IPS-18a (cell line): ENCODE measurements at regions not wholly inside any gene's neighbourhood (a gene's known extent, or its start where the extent isn't known, plus 50 kb on each side); places are given as distances from the start of the nearest gene placed in this dataset.

Experiments used
- H3K27ac ChIP-seq: one replicate; pipeline ENCODE4 v1.5.1; 2013; ENCODE audit warnings: low read length
- H3K27me3 ChIP-seq: one replicate; pipeline ENCODE4 v1.6.1; 2013; ENCODE audit warnings: mild to moderate bottlenecking, low read length; ENCODE audit not compliant: control insufficient read depth, insufficient read depth
- H3K36me3 ChIP-seq: one replicate; pipeline ENCODE4 v1.6.1; 2013; ENCODE audit warnings: low read depth, low read length; ENCODE audit not compliant: control insufficient read depth
- H3K4me1 ChIP-seq: one replicate; pipeline ENCODE4 v1.6.1; 2013; ENCODE audit warnings: low read depth, low read length; ENCODE audit not compliant: control insufficient read depth
- H3K4me3 ChIP-seq: one replicate; pipeline ENCODE4 v1.5.1; 2013; ENCODE audit warnings: low read length
- H3K9ac ChIP-seq: one replicate; pipeline ENCODE4 v1.6.1; 2013; ENCODE audit warnings: mild to moderate bottlenecking, low read length, moderate library complexity
- H3K9me3 ChIP-seq: one replicate; pipeline ENCODE4 v1.6.1; 2013; ENCODE audit warnings: low read depth, low read length; ENCODE audit not compliant: control insufficient read depth

DNA sequence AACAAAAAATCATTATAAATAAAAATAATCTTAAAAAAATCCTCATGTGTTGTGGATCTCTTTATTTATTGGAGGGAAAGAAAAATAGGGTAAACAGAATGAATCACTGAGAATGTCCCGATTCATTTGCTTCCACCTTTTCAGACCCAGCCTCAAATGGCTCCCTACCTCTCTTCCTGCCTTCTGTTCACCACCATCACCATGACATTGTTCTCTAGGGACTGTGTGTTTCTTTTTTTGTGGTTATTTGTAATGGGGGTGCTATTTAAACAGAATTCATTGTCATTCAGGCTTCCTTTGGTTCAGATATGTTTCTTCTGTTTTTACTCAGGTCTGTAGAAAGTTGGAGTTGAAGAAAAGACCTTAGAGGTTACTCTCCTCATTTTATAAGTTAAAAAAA, 198.2 kb downstream of the KIF4B start:
- Histone ChIP-seq H3K9me3 (no peaks in the 10 kb centered on the region), H3K9ac (no peak overlapping the region), H3K27me3 (no peaks in the 10 kb centered on the region), H3K36me3 (no peaks in the 10 kb centered on the region), H3K4me1 (no peaks in the 10 kb centered on the region), H3K4me3 (no peak overlapping the region), H3K27ac (no peak overlapping the region)

DNA sequence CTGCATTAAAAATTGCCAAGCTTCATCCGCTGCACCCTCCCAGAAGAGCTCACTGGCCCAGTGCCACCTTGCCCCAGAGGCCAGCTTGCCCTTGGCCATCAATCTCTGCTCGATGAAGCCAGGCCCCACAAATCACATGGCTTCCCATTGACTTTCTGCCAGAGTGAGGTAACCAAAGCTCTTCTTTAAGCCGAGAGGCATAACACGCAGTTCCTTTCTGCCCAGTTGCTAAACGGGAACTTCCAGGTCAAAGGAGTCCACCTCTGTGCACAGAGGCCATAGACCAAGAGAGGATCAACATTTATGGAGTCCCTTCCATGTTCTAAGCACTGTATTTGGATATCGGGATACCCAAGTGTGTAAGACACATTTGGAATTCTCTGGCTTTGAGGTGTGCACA, 208.8 kb downstream of the KIF4B start:
- H3K27ac ChIP-seq, result no peak overlapping the region
- H3K9me3 ChIP-seq, result no peaks in the 10 kb centered on the region
- no peaks in the 10 kb centered on the region for H3K27me3 ChIP-seq
- no peaks in the 10 kb centered on the region for H3K36me3 ChIP-seq
- H3K4me1 ChIP-seq, result no peaks in the 10 kb centered on the region
- H3K9ac ChIP-seq, result no peak overlapping the region
- no peak overlapping the region for H3K4me3 ChIP-seq

GRCh38 chr5:155229135-155229534, 215.6 kb downstream of the KIF4B start:
- no peaks in the 10 kb centered on the region for H3K36me3 ChIP-seq
- no peaks in the 10 kb centered on the region for H3K4me1 ChIP-seq
- no peaks in the 10 kb centered on the region for H3K9me3 ChIP-seq

DNA sequence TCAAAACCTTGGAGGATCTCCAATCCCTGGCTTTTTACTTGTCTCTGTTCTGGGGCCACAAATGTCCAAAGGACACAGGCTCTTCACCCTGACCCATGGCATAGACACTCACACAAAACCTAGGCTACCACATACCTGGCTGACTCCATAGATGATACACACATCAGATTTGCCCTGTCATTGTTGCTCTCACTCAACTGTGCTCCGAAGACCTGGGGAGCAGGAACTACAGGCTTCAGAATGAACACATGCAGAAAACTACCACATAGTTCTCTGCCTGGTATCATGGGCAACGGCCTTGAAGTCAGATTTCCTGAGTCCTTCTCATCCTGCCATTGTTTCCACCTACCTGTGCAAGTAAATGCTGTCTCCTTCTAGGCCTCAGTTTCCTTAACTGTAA, 226.2 kb downstream of the KIF4B start:
- H3K36me3 ChIP-seq, result no peaks in the 10 kb centered on the region
- H3K4me3 ChIP-seq, result no peak overlapping the region
- no peaks in the 10 kb centered on the region for H3K27me3 ChIP-seq
- no peaks in the 10 kb centered on the region for H3K4me1 ChIP-seq
- no peak overlapping the region for H3K27ac ChIP-seq
- H3K9ac ChIP-seq, result no peak overlapping the region
- H3K9me3 ChIP-seq, result peaks cover 4% of the 10 kb centered on the region

More at GRCh38 chr5:155229135-155229534, 215.6 kb downstream of the KIF4B start:
- Histone ChIP-seq H3K27me3 (no peaks in the 10 kb centered on the region), H3K9ac (no peak overlapping the region), H3K4me3 (no peak overlapping the region), H3K27ac (no peak overlapping the region)

DNA sequence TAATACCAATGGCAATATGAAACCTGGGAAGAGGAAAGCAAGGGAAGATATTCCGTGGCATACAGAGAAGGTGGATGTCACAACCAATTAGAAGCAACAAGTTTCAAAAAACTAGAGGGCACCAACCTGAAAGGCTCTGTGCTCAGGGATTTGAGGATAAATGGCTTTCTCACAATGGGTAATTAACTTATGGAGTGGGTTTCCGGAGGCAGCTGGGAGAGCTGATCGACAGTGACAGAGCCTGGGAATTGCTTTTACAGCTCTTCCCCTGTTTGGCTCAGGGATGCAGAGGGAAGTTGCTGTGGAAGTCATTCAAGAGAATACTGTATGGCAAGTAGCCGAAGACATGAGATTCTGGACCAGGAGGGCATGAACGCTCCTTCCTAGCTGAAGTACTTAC, 237.0 kb downstream of the KIF4B start:
- no peak overlapping the region for H3K9ac ChIP-seq
- no peaks in the 10 kb centered on the region for H3K4me1 ChIP-seq
- no peaks in the 10 kb centered on the region for H3K27me3 ChIP-seq
- no peaks in the 10 kb centered on the region for H3K36me3 ChIP-seq
- no peak overlapping the region for H3K4me3 ChIP-seq
- no peak overlapping the region for H3K27ac ChIP-seq
- H3K9me3 ChIP-seq, result no peaks in the 10 kb centered on the region

- Histone ChIP-seq H3K27ac (no peak overlapping the region), H3K4me1 (no peaks in the 10 kb centered on the region), H3K9me3 (no peaks in the 10 kb centered on the region), H3K9ac (no peak overlapping the region), H3K27me3 (no peaks in the 10 kb centered on the region), H3K4me3 (no peak overlapping the region), H3K36me3 (no peaks in the 10 kb centered on the region)
These were observed 238.5 kb downstream of the KIF4B start for GRCh38 chr5:155252025-155252424.

GRCh38 chr5:155252717-155253116, 239.2 kb downstream of the KIF4B start:
- H3K4me1 ChIP-seq, result no peaks in the 10 kb centered on the region
- no peaks in the 10 kb centered on the region for H3K36me3 ChIP-seq
- no peaks in the 10 kb centered on the region for H3K9me3 ChIP-seq
- no peak overlapping the region for H3K4me3 ChIP-seq
- no peak overlapping the region for H3K27ac ChIP-seq
- H3K27me3 ChIP-seq, result no peaks in the 10 kb centered on the region
- H3K9ac ChIP-seq, result no peak overlapping the region

- no peaks in the 10 kb centered on the region for H3K9me3 ChIP-seq
- H3K27me3 ChIP-seq, result no peaks in the 10 kb centered on the region
- no peak overlapping the region for H3K9ac ChIP-seq
- H3K4me3 ChIP-seq, result no peak overlapping the region
- H3K27ac ChIP-seq, result no peak overlapping the region
- no peaks in the 10 kb centered on the region for H3K4me1 ChIP-seq
- no peaks in the 10 kb centered on the region for H3K36me3 ChIP-seq
These were observed 240.8 kb downstream of the KIF4B start for GRCh38 chr5:155254399-155254798.

- no peaks in the 10 kb centered on the region for H3K4me1 ChIP-seq
- no peaks in the 10 kb centered on the region for H3K27me3 ChIP-seq
- H3K9me3 ChIP-seq, result no peaks in the 10 kb centered on the region
- no peaks in the 10 kb centered on the region for H3K36me3 ChIP-seq
- no peak overlapping the region for H3K27ac ChIP-seq
- H3K4me3 ChIP-seq, result no peak overlapping the region
- no peak overlapping the region for H3K9ac ChIP-seq
These were observed 244.6 kb downstream of the KIF4B start for GRCh38 chr5:155258161-155258560.

DNA sequence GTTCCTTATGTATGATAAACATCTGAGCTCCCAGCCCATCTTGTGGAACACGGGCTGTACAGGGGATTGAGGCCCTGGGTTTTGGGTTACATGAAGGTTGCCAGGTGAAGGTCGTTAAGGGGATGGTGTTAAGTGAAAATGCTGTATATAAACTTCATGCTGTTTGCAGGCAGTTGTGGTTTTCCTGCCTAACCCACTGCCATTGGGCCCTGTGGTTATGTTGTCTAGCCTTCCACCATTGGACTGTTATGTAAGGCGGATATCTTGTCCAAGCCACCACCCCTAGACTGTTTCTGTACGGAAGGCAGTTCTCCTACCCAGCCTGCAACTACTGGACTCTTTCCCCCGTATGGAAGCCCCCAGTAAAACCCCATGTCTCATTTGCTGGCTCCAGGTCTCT, 246.1 kb downstream of the KIF4B start:
- Histone ChIP-seq H3K9ac (no peak overlapping the region), H3K27ac (no peak overlapping the region), H3K36me3 (no peaks in the 10 kb centered on the region), H3K27me3 (no peaks in the 10 kb centered on the region), H3K4me3 (no peak overlapping the region), H3K4me1 (no peaks in the 10 kb centered on the region), H3K9me3 (no peaks in the 10 kb centered on the region)

- Histone ChIP-seq H3K9me3 (no peaks in the 10 kb centered on the region), H3K4me1 (no peaks in the 10 kb centered on the region), H3K27ac (no peak overlapping the region), H3K4me3 (no peak overlapping the region), H3K9ac (no peak overlapping the region), H3K36me3 (no peaks in the 10 kb centered on the region), H3K27me3 (no peaks in the 10 kb centered on the region)
These were observed 247.2 kb downstream of the KIF4B start for GRCh38 chr5:155260798-155261197.

GRCh38 chr5:155263381-155263780, 249.8 kb downstream of the KIF4B start:
- Histone ChIP-seq H3K27ac (no peak overlapping the region), H3K27me3 (no peaks in the 10 kb centered on the region), H3K9ac (no peak overlapping the region), H3K4me3 (no peak overlapping the region), H3K4me1 (no peaks in the 10 kb centered on the region), H3K9me3 (no peaks in the 10 kb centered on the region), H3K36me3 (no peaks in the 10 kb centered on the region)
